ENCODE measurements at regions not wholly inside any gene's neighbourhood (a gene's known extent, or its start where the extent isn't known, plus 50 kb on each side); places are given as distances from the start of the nearest gene placed in this dataset.

- TF ChIP-seq ZNF114 (CRISPR knock-in tag; IDR thresholded peaks at IDR 0.05) (no peak), POLR2AphosphoS5 (IDR thresholded peaks at IDR 0.05; ENCODE audit: low read depth) (no peak), STAT1 (IDR thresholded peaks at IDR 0.05; ENCODE audit: unreplicated experiment) (no peak), ETS1 (IDR thresholded peaks at IDR 0.05) (no peak), ZNF331 (CRISPR knock-in tag; IDR thresholded peaks at IDR 0.05; ENCODE audit: low read depth) (no peak), REST (IDR thresholded peaks at IDR 0.05; ENCODE audit: unreplicated experiment) (no peak), EZH2 (IDR thresholded peaks at IDR 0.05; ENCODE audit: low read depth, unreplicated experiment) (no peak)
Observed at GRCh38 chrX:130550351-130550750, 148.6 kb downstream of the RBMX2 start (continued).

- Histone ChIP-seq H3F3A (replicated peaks; ENCODE audit: low read depth) (no peaks in the 10 kb centered on the region), H3K27me3 (ENCODE audit: insufficient read depth) (no peaks in the 10 kb centered on the region), H3K4me3 (no peak overlapping the region), H3K4me1 (ENCODE audit: insufficient read depth) (no peaks in the 10 kb centered on the region), H3K79me2 (replicated peaks; ENCODE audit: insufficient read depth) (no peaks in the 10 kb centered on the region), H3K27ac (ENCODE audit: low read depth) (no peak overlapping the region), H2AFZ (no peak overlapping the region), H3K36me3 (ENCODE audit: insufficient read depth) (no peaks in the 10 kb centered on the region), H4K20me1 (replicated peaks; ENCODE audit: insufficient read depth) (no peaks in the 10 kb centered on the region), H3K9me2 (ENCODE audit: insufficient read depth) (no peaks in the 10 kb centered on the region), H3K4me2 (no peak overlapping the region)
- TF ChIP-seq ZNF462 (CRISPR knock-in tag; IDR thresholded peaks at IDR 0.05), result no peak
- no peak for TF ChIP-seq ZNF114 (CRISPR knock-in tag; IDR thresholded peaks at IDR 0.05)
- TF ChIP-seq CTCF (conservative IDR thresholded peaks at IDR 0.05; ENCODE audit: low read depth in 2 of 2), result no peak
- no peak for TF ChIP-seq ZNF331 (CRISPR knock-in tag; IDR thresholded peaks at IDR 0.05; ENCODE audit: low read depth)
- H3K27ac Mint-ChIP-seq, result no peak overlapping the region
- H3K4me1 Mint-ChIP-seq, result peaks cover 12% of the 10 kb centered on the region; the same call in 2 of the 3 replicates
- H3K36me3 Mint-ChIP-seq (ENCODE audit: low read depth), result no peaks in the 10 kb centered on the region
- no peaks in the 10 kb centered on the region for H3K27me3 Mint-ChIP-seq (ENCODE audit: insufficient read depth, low read depth, poor library complexity)
- H3K9me3 Mint-ChIP-seq, result no peaks in the 10 kb centered on the region
- no peak overlapping the region for H3K4me3 Mint-ChIP-seq
- ATAC-seq (no peak), DNase-seq (ENCODE audit: low spot score) (no peak)
Observed at GRCh38 chrX:130552444-130553073, 150.8 kb downstream of the RBMX2 start.
